ENCODE measurements at regions not wholly inside any gene's neighbourhood (a gene's known extent, or its start where the extent isn't known, plus 50 kb on each side); places are given as distances from the start of the nearest gene placed in this dataset.

- TF ChIP-seq, protein P1, sequence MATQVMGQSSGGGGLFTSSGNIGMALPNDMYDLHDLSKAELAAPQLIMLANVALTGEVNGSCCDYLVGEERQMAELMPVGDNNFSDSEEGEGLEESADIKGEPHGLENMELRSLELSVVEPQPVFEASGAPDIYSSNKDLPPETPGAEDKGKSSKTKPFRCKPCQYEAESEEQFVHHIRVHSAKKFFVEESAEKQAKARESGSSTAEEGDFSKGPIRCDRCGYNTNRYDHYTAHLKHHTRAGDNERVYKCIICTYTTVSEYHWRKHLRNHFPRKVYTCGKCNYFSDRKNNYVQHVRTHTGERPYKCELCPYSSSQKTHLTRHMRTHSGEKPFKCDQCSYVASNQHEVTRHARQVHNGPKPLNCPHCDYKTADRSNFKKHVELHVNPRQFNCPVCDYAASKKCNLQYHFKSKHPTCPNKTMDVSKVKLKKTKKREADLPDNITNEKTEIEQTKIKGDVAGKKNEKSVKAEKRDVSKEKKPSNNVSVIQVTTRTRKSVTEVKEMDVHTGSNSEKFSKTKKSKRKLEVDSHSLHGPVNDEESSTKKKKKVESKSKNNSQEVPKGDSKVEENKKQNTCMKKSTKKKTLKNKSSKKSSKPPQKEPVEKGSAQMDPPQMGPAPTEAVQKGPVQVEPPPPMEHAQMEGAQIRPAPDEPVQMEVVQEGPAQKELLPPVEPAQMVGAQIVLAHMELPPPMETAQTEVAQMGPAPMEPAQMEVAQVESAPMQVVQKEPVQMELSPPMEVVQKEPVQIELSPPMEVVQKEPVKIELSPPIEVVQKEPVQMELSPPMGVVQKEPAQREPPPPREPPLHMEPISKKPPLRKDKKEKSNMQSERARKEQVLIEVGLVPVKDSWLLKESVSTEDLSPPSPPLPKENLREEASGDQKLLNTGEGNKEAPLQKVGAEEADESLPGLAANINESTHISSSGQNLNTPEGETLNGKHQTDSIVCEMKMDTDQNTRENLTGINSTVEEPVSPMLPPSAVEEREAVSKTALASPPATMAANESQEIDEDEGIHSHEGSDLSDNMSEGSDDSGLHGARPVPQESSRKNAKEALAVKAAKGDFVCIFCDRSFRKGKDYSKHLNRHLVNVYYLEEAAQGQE (IDR thresholded peaks at IDR 0.05; ENCODE audit: borderline replicate concordance): no peak
- no peak for TF ChIP-seq RAD21 (conservative IDR thresholded peaks at IDR 0.05)
- TF ChIP-seq EZH2 (IDR thresholded peaks at IDR 0.05; ENCODE audit: borderline replicate concordance, insufficient read depth, low read length, poor library complexity, severe bottlenecking): no peak
- TF ChIP-seq EP300 (conservative IDR thresholded peaks at IDR 0.05; ENCODE audit: poor library complexity, severe bottlenecking): no peak
- TF ChIP-seq TAF1 (IDR thresholded peaks at IDR 0.05; ENCODE audit: low read depth): no peak
- TF ChIP-seq SMC3 (conservative IDR thresholded peaks at IDR 0.05; ENCODE audit: poor library complexity): no peak
- no peak for TF ChIP-seq POLR2AphosphoS5 (IDR thresholded peaks at IDR 0.05)
- no peak for TF ChIP-seq MXI1 (conservative IDR thresholded peaks at IDR 0.05; ENCODE audit: poor library complexity, severe bottlenecking)
- TF ChIP-seq, protein P2, sequence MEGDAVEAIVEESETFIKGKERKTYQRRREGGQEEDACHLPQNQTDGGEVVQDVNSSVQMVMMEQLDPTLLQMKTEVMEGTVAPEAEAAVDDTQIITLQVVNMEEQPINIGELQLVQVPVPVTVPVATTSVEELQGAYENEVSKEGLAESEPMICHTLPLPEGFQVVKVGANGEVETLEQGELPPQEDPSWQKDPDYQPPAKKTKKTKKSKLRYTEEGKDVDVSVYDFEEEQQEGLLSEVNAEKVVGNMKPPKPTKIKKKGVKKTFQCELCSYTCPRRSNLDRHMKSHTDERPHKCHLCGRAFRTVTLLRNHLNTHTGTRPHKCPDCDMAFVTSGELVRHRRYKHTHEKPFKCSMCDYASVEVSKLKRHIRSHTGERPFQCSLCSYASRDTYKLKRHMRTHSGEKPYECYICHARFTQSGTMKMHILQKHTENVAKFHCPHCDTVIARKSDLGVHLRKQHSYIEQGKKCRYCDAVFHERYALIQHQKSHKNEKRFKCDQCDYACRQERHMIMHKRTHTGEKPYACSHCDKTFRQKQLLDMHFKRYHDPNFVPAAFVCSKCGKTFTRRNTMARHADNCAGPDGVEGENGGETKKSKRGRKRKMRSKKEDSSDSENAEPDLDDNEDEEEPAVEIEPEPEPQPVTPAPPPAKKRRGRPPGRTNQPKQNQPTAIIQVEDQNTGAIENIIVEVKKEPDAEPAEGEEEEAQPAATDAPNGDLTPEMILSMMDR (IDR thresholded peaks at IDR 0.05; ENCODE audit: poor library complexity, severe bottlenecking): no peak
- H2AFZ ChIP-seq (ENCODE audit: low read depth, low read length): no peak overlapping the region
- no peaks in the 10 kb centered on the region for H3K27me3 ChIP-seq (ENCODE audit: insufficient read depth, low read depth, low read length)
- H3F3A ChIP-seq (ENCODE audit: insufficient read depth, low read length, poor library complexity, severe bottlenecking): no peaks in the 10 kb centered on the region
- H3K9me2 ChIP-seq (ENCODE audit: insufficient read depth, low read length): no peaks in the 10 kb centered on the region
- H3K4me3 ChIP-seq (ENCODE audit: low read length): no peak overlapping the region
- no peaks in the 10 kb centered on the region for H4K20me1 ChIP-seq (ENCODE audit: insufficient read depth)
- no peaks in the 10 kb centered on the region for H3K9me3 ChIP-seq (ENCODE audit: low read length)
- no peaks in the 10 kb centered on the region for H3K36me3 ChIP-seq (ENCODE audit: insufficient read depth, low read length)
- no peak overlapping the region for H3K4me2 ChIP-seq (ENCODE audit: low read length)
- H3K9ac ChIP-seq (ENCODE audit: low read length): no peak overlapping the region
- H3K27ac ChIP-seq (ENCODE audit: low read length): no peak overlapping the region
- peaks cover 21% of the 10 kb centered on the region for H3K79me2 ChIP-seq (replicated peaks; ENCODE audit: insufficient read depth, low read length)
Observed at GRCh38 chr11:92362989-92363388, 138.4 kb downstream of the FAT3 start.

GRCh38 chr11:92364177-92364576 is 139.6 kb downstream of the FAT3 start:
- H2AFZ ChIP-seq (ENCODE audit: low read depth, low read length): no peak overlapping the region
- H4K20me1 ChIP-seq (ENCODE audit: insufficient read depth): no peaks in the 10 kb centered on the region
- no peaks in the 10 kb centered on the region for H3K9me3 ChIP-seq (ENCODE audit: low read length)
- no peaks in the 10 kb centered on the region for H3K27me3 ChIP-seq (ENCODE audit: insufficient read depth, low read depth, low read length)
- peaks cover 26% of the 10 kb centered on the region for H3K79me2 ChIP-seq (replicated peaks; ENCODE audit: insufficient read depth, low read length)
- no peak overlapping the region for H3K9ac ChIP-seq (ENCODE audit: low read length)
- H3K4me2 ChIP-seq (ENCODE audit: low read length): no peak overlapping the region
- no peak overlapping the region for H3K4me3 ChIP-seq (ENCODE audit: low read length)
- H3K36me3 ChIP-seq (ENCODE audit: insufficient read depth, low read length): no peaks in the 10 kb centered on the region
- H3K9me2 ChIP-seq (ENCODE audit: insufficient read depth, low read length): no peaks in the 10 kb centered on the region
- H3K27ac ChIP-seq (ENCODE audit: low read length): no peak overlapping the region
- TF ChIP-seq RAD21 (conservative IDR thresholded peaks at IDR 0.05) (no peak), POLR2AphosphoS5 (IDR thresholded peaks at IDR 0.05) (no peak), MXI1 (conservative IDR thresholded peaks at IDR 0.05; ENCODE audit: poor library complexity, severe bottlenecking) (no peak), TAF1 (IDR thresholded peaks at IDR 0.05; ENCODE audit: low read depth) (no peak), EZH2 (IDR thresholded peaks at IDR 0.05; ENCODE audit: borderline replicate concordance, insufficient read depth, low read length, poor library complexity, severe bottlenecking) (no peak), EP300 (conservative IDR thresholded peaks at IDR 0.05; ENCODE audit: poor library complexity, severe bottlenecking) (no peak), SMC3 (conservative IDR thresholded peaks at IDR 0.05; ENCODE audit: poor library complexity) (no peak)
- TF ChIP-seq, protein P1 (IDR thresholded peaks at IDR 0.05; ENCODE audit: borderline replicate concordance): no peak
- TF ChIP-seq, protein P2 (IDR thresholded peaks at IDR 0.05; ENCODE audit: poor library complexity, severe bottlenecking): no peak
- no peaks in the 10 kb centered on the region for H3F3A ChIP-seq (ENCODE audit: insufficient read depth, low read length, poor library complexity, severe bottlenecking)

All from neural cell (in vitro differentiated cells).